HG02943 (cell line): ENCODE measurements at regions not wholly inside any gene's neighbourhood (a gene's known extent, or its start where the extent isn't known, plus 50 kb on each side); places are given as distances from the start of the nearest gene placed in this dataset.

Source experiments
- ATAC-seq: cut with Tn5 transposase; IDR thresholded peaks from one replicate; pipeline ENCODE4 v1.9.1; 2021; ENCODE audit warnings: mild to moderate bottlenecking, low read depth, moderate library complexity; ENCODE audit not compliant: unreplicated experiment

- ATAC-seq = no peak
Measured at GRCh38 chr2:15788455-15788829, 151.9 kb upstream of the MYCN start.

GRCh38 chr2:15788830-15789229, 151.5 kb upstream of the MYCN start:
- no peak for ATAC-seq

- ATAC-seq = no peak
Measured at GRCh38 chr2:15789381-15790062, 150.8 kb upstream of the MYCN start.

- no peak for ATAC-seq
Measured at GRCh38 chr2:15790326-15790725, 150.0 kb upstream of the MYCN start.

GRCh38 chr2:15790838-15791237, 149.5 kb upstream of the MYCN start:
- no peak for ATAC-seq

GRCh38 chr2:15791294-15791693, 149.1 kb upstream of the MYCN start:
- ATAC-seq = no peak

- ATAC-seq = no peak
Measured at GRCh38 chr2:15792331-15792730, 148.0 kb upstream of the MYCN start.

- no peak for ATAC-seq
Measured at GRCh38 chr2:15793078-15793913, 147.1 kb upstream of the MYCN start.

GRCh38 chr2:15793978-15794377, 146.4 kb upstream of the MYCN start:
- no peak for ATAC-seq

- ATAC-seq = no peak
Measured at GRCh38 chr2:15794608-15795134, 145.7 kb upstream of the MYCN start.

- no peak for ATAC-seq
Measured at GRCh38 chr2:15795426-15795825, 144.9 kb upstream of the MYCN start.

- no peak for ATAC-seq
Measured at GRCh38 chr2:15796167-15796942, 144.0 kb upstream of the MYCN start.

GRCh38 chr2:15797231-15797938, 143.0 kb upstream of the MYCN start:
- ATAC-seq = no peak

- ATAC-seq = no peak
Measured at GRCh38 chr2:15797939-15798281, 142.4 kb upstream of the MYCN start.

GRCh38 chr2:15798701-15799431, 141.5 kb upstream of the MYCN start:
- no peak for ATAC-seq

- ATAC-seq = no peak
Measured at GRCh38 chr2:15799432-15799827, 140.9 kb upstream of the MYCN start.

GRCh38 chr2:15800495-15801329, 139.6 kb upstream of the MYCN start:
- no peak for ATAC-seq

- ATAC-seq = no peak
Measured at GRCh38 chr2:15801439-15801838, 138.9 kb upstream of the MYCN start.

GRCh38 chr2:15801904-15802303, 138.4 kb upstream of the MYCN start:
- ATAC-seq = no peak
